Mesothelial cell of epicardium (in vitro differentiated cells): ENCODE measurements at regions not wholly inside any gene's neighbourhood (a gene's known extent, or its start where the extent isn't known, plus 50 kb on each side); places are given as distances from the start of the nearest gene placed in this dataset.

Experiments used
- DNase-seq, 2 experiments: peaks; one replicate each; pipeline ENCODE4 v3.0.0; 2021; ENCODE audit warnings: low spot score in 2 of 2; ENCODE audit not compliant: unreplicated experiment in 2 of 2
- H3K27ac Mint-ChIP-seq: 2 replicates; pipeline ENCODE4 v1.8.0; 2021; ENCODE audit warnings: mixed read lengths
- H3K27me3 Mint-ChIP-seq: 2 replicates; pipeline ENCODE4 v1.8.0; 2021; ENCODE audit warnings: low read depth, mixed read lengths
- H3K36me3 Mint-ChIP-seq: 2 replicates; pipeline ENCODE4 v1.8.0; 2021; ENCODE audit warnings: mixed read lengths
- H3K4me1 Mint-ChIP-seq: 2 replicates; pipeline ENCODE4 v1.8.0; 2021; ENCODE audit warnings: mixed read lengths
- H3K4me3 Mint-ChIP-seq: 2 replicates; pipeline ENCODE4 v1.8.0; 2021; ENCODE audit warnings: mild to moderate bottlenecking, moderate library complexity, mixed read lengths
- H3K9me3 Mint-ChIP-seq: 2 replicates; pipeline ENCODE4 v1.8.0; 2021; ENCODE audit warnings: mixed read lengths
- CTCF ChIP-seq: fragments of 200-600 bp; sonication (generic); IDR thresholded peaks from one replicate; pipeline ENCODE4 v1.5.0; 2021; ENCODE audit warnings: antibody characterized with exemption; ENCODE audit not compliant: unreplicated experiment

DNA sequence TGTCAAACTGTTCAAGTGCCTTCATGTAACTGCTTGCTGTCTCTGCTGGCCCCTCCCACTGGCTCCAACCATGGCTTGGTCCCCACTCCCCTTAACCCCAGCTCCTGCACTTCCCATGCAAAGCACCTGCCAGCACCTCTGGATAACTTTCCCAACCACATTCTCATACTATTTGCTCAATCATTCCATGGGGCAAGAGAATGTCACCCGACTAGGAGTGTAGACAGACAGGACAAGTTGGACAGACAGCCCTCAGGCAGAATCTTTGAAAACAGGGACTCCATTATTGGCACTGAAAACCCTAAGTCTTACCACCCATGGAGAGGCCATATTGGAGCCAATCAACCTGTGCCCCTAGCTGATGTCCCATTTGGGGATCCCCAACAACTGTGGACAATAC lies 246.5 kb downstream of the RPLP1 start:
- H3K4me3 Mint-ChIP-seq: no peak overlapping the region

DNA sequence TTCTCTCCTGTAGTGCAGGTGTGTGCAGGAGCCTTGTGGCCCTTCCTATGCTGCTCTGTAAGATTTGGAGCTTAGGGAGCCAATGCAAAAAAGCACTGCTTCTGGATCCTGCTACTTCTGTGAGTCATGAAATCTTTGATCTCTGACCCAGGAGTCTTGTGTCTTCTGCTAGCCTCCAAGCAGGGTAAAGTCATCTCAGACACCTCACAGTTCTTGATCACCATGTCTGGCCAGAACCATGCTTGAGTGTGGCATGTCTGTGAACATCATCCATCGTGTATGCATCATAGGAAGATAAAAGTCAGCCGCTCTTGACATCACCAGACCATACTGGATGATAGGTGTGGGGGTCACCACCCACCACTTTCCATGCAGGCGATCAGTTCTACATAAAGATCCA lies 247.8 kb downstream of the RPLP1 start:
- no peaks in the 10 kb centered on the region for H3K36me3 Mint-ChIP-seq
- no peaks in the 10 kb centered on the region for H3K4me1 Mint-ChIP-seq

More for the DNA sequence above, 246.5 kb downstream of the RPLP1 start:
- H3K4me1 Mint-ChIP-seq: no peaks in the 10 kb centered on the region
- H3K36me3 Mint-ChIP-seq: no peaks in the 10 kb centered on the region
- peaks cover 15% of the 10 kb centered on the region for H3K27me3 Mint-ChIP-seq
- no peak overlapping the region for H3K27ac Mint-ChIP-seq
- H3K9me3 Mint-ChIP-seq: peaks cover 6% of the 10 kb centered on the region
- TF ChIP-seq CTCF: no peak
- no peak for DNase-seq

DNA sequence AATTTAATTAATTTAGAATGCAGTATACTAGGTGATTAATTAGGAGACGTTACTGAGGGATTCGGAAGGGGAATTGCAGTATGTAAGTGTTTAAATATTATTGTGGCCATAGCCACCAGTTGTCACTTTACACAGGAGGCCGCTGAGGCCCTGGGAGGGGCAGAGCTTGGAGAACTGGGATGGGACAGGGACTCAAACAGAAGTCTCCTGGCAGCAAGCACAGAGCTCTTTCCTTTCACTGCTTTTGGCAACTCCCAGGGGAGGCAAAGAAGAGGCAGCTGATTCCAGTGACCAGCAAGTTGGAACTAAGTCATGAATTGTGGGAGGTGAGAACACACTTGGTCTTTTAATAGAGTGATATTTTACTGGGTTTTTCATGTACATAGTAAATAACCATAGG lies 248.6 kb downstream of the RPLP1 start:
- H3K4me3 Mint-ChIP-seq: no peak overlapping the region
- no peak overlapping the region for H3K27ac Mint-ChIP-seq
- no peaks in the 10 kb centered on the region for H3K4me1 Mint-ChIP-seq
- DNase-seq: no peak
- H3K9me3 Mint-ChIP-seq: peaks cover 8% of the 10 kb centered on the region
- H3K27me3 Mint-ChIP-seq: peaks cover 3% of the 10 kb centered on the region
- TF ChIP-seq CTCF: no peak
- H3K36me3 Mint-ChIP-seq: no peaks in the 10 kb centered on the region

More for the DNA sequence above, 247.8 kb downstream of the RPLP1 start:
- Mint-ChIP-seq H3K9me3 (peaks cover 6% of the 10 kb centered on the region), H3K27ac (no peak overlapping the region), H3K27me3 (peaks cover 9% of the 10 kb centered on the region), H3K4me3 (no peak overlapping the region)
- no peak for DNase-seq
- TF ChIP-seq CTCF: no peak

DNA sequence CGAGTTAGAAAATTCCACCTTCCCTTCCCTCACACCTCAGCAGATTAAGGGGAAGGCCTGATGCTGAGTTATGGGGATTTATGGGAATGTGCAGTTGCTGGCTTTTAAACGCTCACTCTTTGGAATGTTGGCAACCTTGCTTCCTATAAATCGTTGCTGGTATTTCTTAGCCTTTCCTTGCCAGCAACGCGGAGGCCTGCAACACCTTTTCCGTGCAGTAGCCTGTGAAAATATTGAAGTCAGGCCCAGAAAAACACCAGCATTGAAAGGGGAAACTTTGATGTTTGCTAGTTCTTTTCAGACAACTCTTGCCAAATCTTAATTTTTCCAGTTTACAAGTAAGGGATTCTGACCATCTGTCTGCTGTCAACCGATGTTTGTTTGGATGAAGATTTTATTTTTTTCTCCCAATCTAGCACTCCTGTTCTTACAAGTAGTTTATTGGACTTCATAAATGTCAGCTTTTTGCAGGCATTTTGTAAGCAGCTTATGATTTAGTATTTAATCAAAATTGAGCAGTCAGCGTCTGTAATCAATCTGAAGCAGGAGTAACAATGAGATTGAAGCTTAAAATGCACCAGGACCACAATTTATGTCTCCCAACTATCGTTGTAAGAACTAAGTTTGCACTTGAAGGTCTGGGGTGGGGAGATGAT lies 251.0 kb downstream of the RPLP1 start:
- Mint-ChIP-seq H3K27me3 (no peaks in the 10 kb centered on the region), H3K9me3 (peaks cover 16% of the 10 kb centered on the region), H3K36me3 (no peaks in the 10 kb centered on the region), H3K4me3 (no peak overlapping the region), H3K27ac (no peak overlapping the region), H3K4me1 (no peaks in the 10 kb centered on the region)
- no peak for DNase-seq
- TF ChIP-seq CTCF: no peak

DNA sequence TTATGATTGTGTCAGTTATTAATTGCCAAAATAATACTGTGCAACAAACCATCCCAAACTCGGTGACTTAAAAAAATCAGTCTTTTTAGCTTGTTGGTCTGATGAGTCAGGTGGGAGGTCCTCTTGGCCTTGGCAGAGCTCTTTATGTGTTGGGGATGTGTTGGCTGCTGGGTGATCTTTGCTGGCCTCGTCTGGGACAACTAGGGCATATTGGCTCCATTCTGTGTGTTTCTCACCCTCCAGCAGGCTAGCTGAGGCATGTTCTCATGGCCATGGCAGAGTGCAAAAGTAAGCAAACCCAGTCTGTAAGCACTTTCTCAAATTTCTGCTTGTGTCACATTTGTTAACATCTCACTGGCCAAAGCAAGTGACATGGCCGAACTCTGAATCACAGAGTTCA lies 251.6 kb downstream of the RPLP1 start:
- Mint-ChIP-seq H3K4me1 (no peaks in the 10 kb centered on the region), H3K4me3 (no peak overlapping the region), H3K9me3 (peaks cover 21% of the 10 kb centered on the region), H3K36me3 (no peaks in the 10 kb centered on the region), H3K27me3 (peaks cover 3% of the 10 kb centered on the region), H3K27ac (no peak overlapping the region)
- TF ChIP-seq CTCF: no peak
- DNase-seq: no peak

DNA sequence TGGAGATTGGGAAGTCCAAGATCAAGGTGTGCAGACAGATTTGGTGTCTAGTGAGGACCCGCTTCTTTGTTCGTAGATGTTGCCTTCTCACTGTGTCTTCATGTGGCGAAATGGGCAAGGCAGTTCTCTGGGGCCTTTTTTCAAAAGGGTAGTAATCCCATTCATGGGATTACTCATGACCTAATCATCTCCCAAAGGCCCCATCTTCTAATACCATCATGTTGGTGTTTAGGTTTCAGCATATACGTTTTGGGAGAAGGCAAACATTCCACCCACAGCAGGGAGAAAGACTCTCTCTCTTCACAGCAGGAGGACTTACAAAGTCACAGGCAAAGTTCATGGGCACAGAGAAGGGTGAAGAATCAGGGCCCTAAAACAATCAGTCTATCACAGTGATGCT lies 252.1 kb downstream of the RPLP1 start:
- no peak overlapping the region for H3K27ac Mint-ChIP-seq
- TF ChIP-seq CTCF: no peak
- no peaks in the 10 kb centered on the region for H3K4me1 Mint-ChIP-seq
- no peaks in the 10 kb centered on the region for H3K36me3 Mint-ChIP-seq
- H3K4me3 Mint-ChIP-seq: no peak overlapping the region
- H3K27me3 Mint-ChIP-seq: peaks cover 6% of the 10 kb centered on the region
- DNase-seq: no peak
- H3K9me3 Mint-ChIP-seq: peaks cover 25% of the 10 kb centered on the region
